B cell (primary cell): ENCODE measurements at regions not wholly inside any gene's neighbourhood (a gene's known extent, or its start where the extent isn't known, plus 50 kb on each side); places are given as distances from the start of the nearest gene placed in this dataset.

Experiments used
- ATAC-seq: fragments of 200-7000 bp; cut with Tn5 transposase; one replicate; pipeline ENCODE4 v1.10.0; 2021; ENCODE audit warnings: low read depth, mild to moderate bottlenecking, moderate number of reproducible peaks, moderate library complexity
- CTCF ChIA-PET: fragments of 350-600 bp; sonication (Branson Sonifier 250); formaldehyde crosslinking; loops from one replicate; lab custom pipeline; 2021; ENCODE audit warnings: antibody characterized with exemption, inconsistent platforms; lab: Charles Lee
- POLR2A ChIA-PET: fragments of 350-600 bp; sonication (Branson Sonifier 250); formaldehyde crosslinking; loops from one replicate; lab custom pipeline; 2021; ENCODE audit warnings: antibody characterized with exemption; lab: Charles Lee
- DNase-seq: peaks from one replicate; pipeline ENCODE4 v3.0.0; 2013
- H2AFZ ChIP-seq: 2 replicates; pipeline ENCODE4 v1.6.1; 2012; ENCODE audit warnings: mild to moderate bottlenecking, low read depth, low read length; ENCODE audit not compliant: insufficient read depth, poor library complexity, severe bottlenecking
- H3K27ac ChIP-seq, 2 donors: 1 replicate in 1 of 2; 2 replicates in 1 of 2; pipeline ENCODE4 v1.5.1; 2012 to 2013; ENCODE audit warnings: low read length in 2 of 2, mild to moderate bottlenecking in 2 of 2, moderate library complexity in 1 of 2
- H3K27me3 ChIP-seq, 4 experiments: fragments of 200-600 bp in 1 of 4; sonication (generic) in 1 of 4; replicated peaks in 1 of 4; 1 replicate in 2 of 4; 2 replicates in 2 of 4; pipeline versions ENCODE4 v1.6.1 to v1.7.0; 2013 to 2016; ENCODE audit warnings: low read length in 3 of 4, mild to moderate bottlenecking in 2 of 4, mixed read lengths in 1 of 4, moderate library complexity in 1 of 4; ENCODE audit not compliant: insufficient read depth in 4 of 4, control insufficient read depth in 3 of 4; ENCODE audit errors: control extremely low read depth in 1 of 4
- H3K36me3 ChIP-seq, 2 experiments: replicated peaks in 1 of 2; 1 replicate in 1 of 2; 2 replicates in 1 of 2; pipeline versions ENCODE4 v1.6.1 to v1.7.1; 2013; ENCODE audit warnings: low read length in 1 of 2; ENCODE audit not compliant: insufficient read depth in 2 of 2, control insufficient read depth in 1 of 2; ENCODE audit errors: control extremely low read depth in 1 of 2, extremely low read depth in 1 of 2
- H3K4me1 ChIP-seq, 2 donors: fragments of 200-600 bp in 1 of 2; sonication (generic) in 1 of 2; 1 replicate in 1 of 2; 2 replicates in 1 of 2; pipeline versions ENCODE4 v1.5.1 to v1.6.1; 2013 to 2017; ENCODE audit warnings: low read length in 2 of 2; ENCODE audit not compliant: control insufficient read depth in 2 of 2, insufficient read depth in 2 of 2
- H3K4me2 ChIP-seq: replicated peaks from 2 replicates; pipeline ENCODE3; 2012; ENCODE audit warnings: mild to moderate bottlenecking, low read depth, low read length; ENCODE audit not compliant: poor library complexity, severe bottlenecking
- H3K4me3 ChIP-seq, 5 experiments: fragments of 200-600 bp in 1 of 5; sonication (generic) in 1 of 5; 1 replicate in 3 of 5; 2 replicates in 2 of 5; pipeline versions ENCODE4 v1.5.1 to v1.7.0; 2011 to 2016; ENCODE audit warnings: low read length in 4 of 5, mild to moderate bottlenecking in 4 of 5, low read depth in 2 of 5, control low read depth in 1 of 5, moderate library complexity in 1 of 5; ENCODE audit not compliant: insufficient read depth in 1 of 5; ENCODE audit errors: control extremely low read depth in 1 of 5, extremely low read depth in 1 of 5
- H3K79me2 ChIP-seq: fragments of 200-600 bp; sonication (generic); one replicate; pipeline ENCODE4 v1.6.0; 2016; ENCODE audit warnings: low read length; ENCODE audit not compliant: control insufficient read depth, insufficient read depth
- H3K9ac ChIP-seq: fragments of 200-600 bp; sonication (generic); 2 replicates; pipeline ENCODE4 v1.6.1; 2017; ENCODE audit warnings: mild to moderate bottlenecking, low read length, moderate library complexity
- H3K9me3 ChIP-seq, 3 donors: one replicate each; pipeline versions ENCODE4 v1.6.1 to v1.7.1; 2013; ENCODE audit warnings: low read length in 2 of 3; ENCODE audit not compliant: control insufficient read depth in 2 of 3, insufficient read depth in 1 of 3; ENCODE audit errors: control extremely low read depth in 1 of 3
- H4K20me1 ChIP-seq: 2 replicates; pipeline ENCODE4 v1.6.0; 2012; ENCODE audit warnings: mild to moderate bottlenecking, low read length; ENCODE audit not compliant: insufficient read depth, control insufficient read depth, poor library complexity, severe bottlenecking
- H3K27ac Mint-ChIP-seq: one replicate; pipeline ENCODE4 v1.8.0; 2021; ENCODE audit warnings: mixed read lengths
- H3K27me3 Mint-ChIP-seq: one replicate; pipeline ENCODE4 v1.8.0; 2021; ENCODE audit warnings: mixed read lengths
- H3K4me1 Mint-ChIP-seq: one replicate; pipeline ENCODE4 v1.8.0; 2021; ENCODE audit warnings: mixed read lengths
- H3K4me3 Mint-ChIP-seq: one replicate; pipeline ENCODE4 v1.8.0; 2021; ENCODE audit warnings: mixed read lengths
- H3K9me3 Mint-ChIP-seq: one replicate; pipeline ENCODE4 v1.8.0; 2022; ENCODE audit warnings: mixed read lengths; ENCODE audit not compliant: insufficient read depth
- CTCF ChIP-seq: fragments of 200-600 bp; IDR thresholded peaks from one replicate; pipeline ENCODE4 v1.8.0; 2022; ENCODE audit warnings: antibody characterized with exemption, mild to moderate bottlenecking
- EZH2 ChIP-seq: IDR thresholded peaks from 2 replicates; pipeline ENCODE4 v1.6.1; 2012; ENCODE audit warnings: borderline replicate concordance, low read depth, mild to moderate bottlenecking, moderate library complexity, low read length; ENCODE audit not compliant: insufficient read depth, poor library complexity, severe bottlenecking
- WGBS: methylation state at CpG from one replicate; pipeline ENCODE4 v1.1.5; 2013; ENCODE audit warnings: missing lambda C conversion rate; ENCODE audit not compliant: insufficient coverage; 5-methylcytosine and 5-hydroxymethylcytosine counted together
- intact Hi-C: fragments of 100-400 bp; cut with micrococcal nuclease; formaldehyde crosslinking; loops from one replicate; pipeline ENCODE4 v1.10.0; 2022

DNA sequence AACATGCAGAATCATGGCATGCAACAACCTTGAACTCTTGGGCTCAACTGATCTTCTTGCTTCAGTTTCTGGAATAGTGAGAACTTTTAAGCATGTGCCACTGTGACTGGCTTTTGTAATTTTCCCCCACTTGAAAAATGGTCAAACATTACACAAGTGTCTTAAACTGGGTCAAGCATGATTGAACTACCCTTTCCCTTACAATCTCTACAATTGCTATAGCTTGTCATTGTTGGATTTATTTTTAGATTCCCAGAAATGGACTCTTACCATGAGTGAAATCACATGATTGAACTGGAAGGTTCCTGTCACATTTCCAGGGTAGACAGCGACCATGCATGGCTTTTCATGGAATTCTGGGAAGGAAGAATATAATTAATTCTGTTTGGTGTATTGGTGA, 102.2 kb upstream of the TUBA3C start:
- H3K4me2 ChIP-seq = no peak overlapping the region
- no peaks in the 10 kb centered on the region for H3K27me3 Mint-ChIP-seq
- H3K9me3 ChIP-seq = no peaks in the 10 kb centered on the region
- no peaks in the 10 kb centered on the region for H4K20me1 ChIP-seq
- WGBS = no CpG with 5 or more reads among the region's 1 CpG
- no peaks in the 10 kb centered on the region for H3K4me1 Mint-ChIP-seq
- no peak for TF ChIP-seq CTCF
- no peak for TF ChIP-seq EZH2
- H3K27me3 ChIP-seq = no peaks in the 10 kb centered on the region
- H3K4me3 Mint-ChIP-seq = no peak overlapping the region
- H3K4me3 ChIP-seq = no peak overlapping the region
- no peaks in the 10 kb centered on the region for H3K4me1 ChIP-seq
- H2AFZ ChIP-seq = no peak overlapping the region
- ATAC-seq (no peak), DNase-seq (no peak)
- no peaks in the 10 kb centered on the region for H3K79me2 ChIP-seq
- H3K9ac ChIP-seq = no peak overlapping the region
- H3K36me3 ChIP-seq = no peaks in the 10 kb centered on the region
- H3K9me3 Mint-ChIP-seq = peaks cover 4% of the 10 kb centered on the region
- H3K27ac ChIP-seq = no peak overlapping the region
- POLR2A ChIA-PET = no interaction called here
- intact Hi-C loops = no loop called here
- CTCF ChIA-PET = no interaction called here
- H3K27ac Mint-ChIP-seq = no peak overlapping the region

- H3K4me3 Mint-ChIP-seq = no peak overlapping the region
- no peak overlapping the region for H3K27ac Mint-ChIP-seq
- Histone ChIP-seq H3K4me2 (no peak overlapping the region), H3K27ac (no peak overlapping the region), H3K9me3 (no peaks in the 10 kb centered on the region), H3K36me3 (no peaks in the 10 kb centered on the region), H4K20me1 (no peaks in the 10 kb centered on the region), H2AFZ (no peak overlapping the region), H3K9ac (no peak overlapping the region), H3K4me3 (no peak overlapping the region), H3K79me2 (no peaks in the 10 kb centered on the region), H3K4me1 (no peaks in the 10 kb centered on the region), H3K27me3 (no peaks in the 10 kb centered on the region)
- H3K9me3 Mint-ChIP-seq = peaks cover 5% of the 10 kb centered on the region
- ChIA-PET POLR2A (no interaction called here), CTCF (no interaction called here)
- H3K27me3 Mint-ChIP-seq = no peaks in the 10 kb centered on the region
- DNase-seq (no peak), ATAC-seq (no peak)
- TF ChIP-seq EZH2 (no peak), CTCF (no peak)
- WGBS = no CpG with 5 or more reads among the region's 1 CpG
- intact Hi-C loops = no loop called here
- H3K4me1 Mint-ChIP-seq = no peaks in the 10 kb centered on the region
Observed at GRCh38 chr13:19268331-19268730, 86.7 kb upstream of the TUBA3C start.
